GM19372 (cell line): ENCODE measurements at regions not wholly inside any gene's neighbourhood (a gene's known extent, or its start where the extent isn't known, plus 50 kb on each side); places are given as distances from the start of the nearest gene placed in this dataset.
"Not testable (repeated sequence)": the region's sequence is repeated elsewhere in the genome, so short reads cannot be mapped to it uniquely, and the experiment has no call there.

Source experiments
- ATAC-seq: cut with Tn5 transposase; IDR thresholded peaks from one replicate; pipeline ENCODE4 v1.9.1; 2021; ENCODE audit warnings: mild to moderate bottlenecking, low read depth, moderate library complexity; ENCODE audit not compliant: unreplicated experiment

DNA sequence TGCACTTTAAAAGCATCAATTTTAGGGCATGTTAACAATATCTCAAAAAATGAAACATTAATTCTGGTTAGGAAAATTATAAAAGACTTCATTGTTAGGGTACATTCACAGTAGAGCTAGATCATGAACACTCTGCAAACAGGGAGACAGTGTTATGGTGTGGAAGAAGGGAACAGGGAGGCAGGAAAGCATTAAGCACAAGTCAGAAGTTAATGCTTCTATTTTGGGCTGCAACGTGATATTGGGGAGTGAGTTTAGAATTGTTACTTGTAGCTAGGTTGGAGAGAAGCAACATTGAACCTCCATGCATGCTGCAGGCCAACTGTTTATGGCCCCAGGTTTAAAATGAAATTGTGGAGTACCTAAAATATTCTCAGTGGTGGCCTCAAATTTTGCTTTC lies 278.1 kb upstream of the NMUR2 start:
- ATAC-seq, result no peak

DNA sequence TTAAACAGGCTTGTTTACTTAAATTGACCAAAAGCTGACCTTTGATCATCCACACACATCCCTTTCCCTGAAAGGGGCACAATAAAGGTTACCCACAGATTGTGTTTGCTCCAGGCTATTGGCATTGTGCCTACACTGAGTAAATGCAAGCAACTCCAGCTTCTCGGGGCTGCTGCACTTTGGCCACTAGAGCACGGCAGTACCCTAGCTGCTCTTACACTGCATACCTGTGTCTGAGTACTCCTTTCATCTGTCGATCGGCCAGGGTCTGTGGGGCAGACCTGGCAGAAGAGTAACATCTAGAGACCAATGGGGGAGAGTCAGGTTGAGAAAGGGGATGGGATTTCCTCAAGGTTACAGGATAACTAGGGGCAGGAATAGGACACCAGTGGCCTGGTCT lies 281.9 kb upstream of the NMUR2 start:
- ATAC-seq, result no peak

DNA sequence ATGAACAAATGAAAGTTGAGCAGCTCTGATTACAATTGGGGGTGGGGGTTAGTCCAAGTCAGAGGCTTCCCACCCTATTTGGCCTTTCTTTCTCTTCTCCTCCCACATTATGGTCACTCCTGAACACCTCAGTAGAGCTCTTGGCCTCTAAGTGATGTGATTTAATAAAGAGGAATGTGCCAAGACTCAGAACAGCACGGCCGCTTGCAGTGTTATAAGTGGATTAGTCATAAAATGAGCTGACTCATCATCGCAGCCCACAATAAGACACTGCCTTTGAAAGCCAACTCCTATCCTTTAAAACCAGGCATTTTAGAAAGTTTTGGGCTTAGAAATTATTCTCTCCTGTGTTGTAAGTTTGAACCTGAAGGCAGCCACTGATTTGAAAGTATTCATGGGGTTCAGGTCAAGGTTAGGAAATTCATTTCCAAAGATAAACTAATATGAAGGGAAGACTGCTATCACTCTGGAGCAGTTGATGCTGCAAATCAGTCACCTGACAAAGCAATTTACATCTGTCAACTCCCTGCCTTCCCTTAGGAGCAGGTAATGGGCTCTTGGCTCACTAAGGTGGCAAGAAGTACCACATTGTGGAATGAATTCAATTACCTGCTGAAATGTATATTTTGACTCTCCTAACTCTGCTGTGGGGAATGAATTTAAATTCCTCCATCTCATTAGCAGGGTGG lies 283.6 kb upstream of the NMUR2 start:
- ATAC-seq, result no peak

DNA sequence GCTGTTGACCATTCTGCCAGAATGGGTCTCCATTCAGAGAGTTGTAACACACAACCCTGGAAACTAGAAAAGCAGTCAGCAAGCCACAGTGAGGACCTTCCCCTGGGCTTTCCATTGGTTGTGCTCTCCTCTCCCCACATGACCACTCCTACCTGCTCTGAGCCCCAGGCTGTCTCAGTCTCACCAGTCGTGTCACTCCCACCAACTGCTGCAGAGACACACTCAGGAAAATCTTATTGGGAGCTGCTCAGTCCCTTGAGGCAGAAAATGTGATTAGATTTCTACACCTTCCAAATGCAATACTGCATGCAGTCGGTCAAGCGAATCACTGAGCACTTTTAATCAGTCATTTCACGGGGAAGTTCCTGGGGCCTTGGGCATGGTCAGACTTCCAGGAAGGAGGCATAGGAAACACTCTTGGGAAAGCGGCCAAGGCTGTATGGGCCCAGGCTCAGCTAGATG lies 284.2 kb upstream of the NMUR2 start:
- no peak for ATAC-seq

DNA sequence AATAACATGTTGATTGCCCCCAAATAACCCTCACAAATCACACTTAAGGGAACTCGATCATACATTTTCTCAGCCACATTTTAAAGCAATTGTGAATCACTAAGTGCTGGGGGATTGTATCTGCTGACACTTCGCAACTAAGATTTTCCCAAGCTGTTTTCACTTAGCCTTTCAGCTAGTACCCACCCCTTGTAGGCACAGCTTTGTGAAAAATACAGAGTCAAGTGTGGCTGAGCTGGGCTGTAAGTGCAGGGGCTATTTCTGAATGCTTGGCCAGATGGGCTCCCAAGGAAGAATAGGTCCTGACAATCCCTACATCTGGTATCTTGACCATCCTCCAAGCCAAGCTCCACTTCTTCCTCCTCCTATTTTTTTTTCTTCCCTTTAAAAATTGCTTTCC lies 289.2 kb upstream of the NMUR2 start:
- ATAC-seq, result no peak

DNA sequence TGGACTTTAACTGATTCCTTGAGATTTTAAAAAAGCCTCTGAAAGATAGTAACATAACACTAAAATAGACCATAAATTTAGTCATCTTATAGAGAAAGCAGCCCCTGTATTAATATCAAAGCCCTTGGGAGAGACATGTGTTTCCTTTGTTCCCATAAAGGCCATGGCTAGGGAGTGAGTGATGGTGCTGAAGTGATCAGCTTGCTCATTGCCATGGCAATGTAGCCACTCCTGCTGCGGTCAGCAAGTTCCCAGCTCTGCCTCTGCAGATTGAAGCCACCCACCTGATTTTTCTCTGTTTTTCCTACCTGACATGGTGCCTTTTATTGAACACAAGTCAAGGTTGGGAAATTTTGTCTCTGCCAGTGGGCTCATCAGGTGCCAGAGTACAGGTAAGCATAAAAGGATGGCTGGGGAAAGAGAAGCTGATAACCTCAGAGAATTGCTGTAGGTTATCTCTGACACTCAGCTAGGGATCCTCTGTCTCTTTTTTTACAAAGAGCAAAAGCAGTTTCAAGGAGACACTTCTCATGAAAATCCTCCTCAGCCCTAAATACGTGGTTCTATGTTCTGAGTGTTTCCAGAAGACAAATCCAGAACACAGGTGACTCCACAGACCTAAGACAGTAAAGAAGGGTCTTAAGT lies 296.3 kb upstream of the NMUR2 start:
- no peak for ATAC-seq

DNA sequence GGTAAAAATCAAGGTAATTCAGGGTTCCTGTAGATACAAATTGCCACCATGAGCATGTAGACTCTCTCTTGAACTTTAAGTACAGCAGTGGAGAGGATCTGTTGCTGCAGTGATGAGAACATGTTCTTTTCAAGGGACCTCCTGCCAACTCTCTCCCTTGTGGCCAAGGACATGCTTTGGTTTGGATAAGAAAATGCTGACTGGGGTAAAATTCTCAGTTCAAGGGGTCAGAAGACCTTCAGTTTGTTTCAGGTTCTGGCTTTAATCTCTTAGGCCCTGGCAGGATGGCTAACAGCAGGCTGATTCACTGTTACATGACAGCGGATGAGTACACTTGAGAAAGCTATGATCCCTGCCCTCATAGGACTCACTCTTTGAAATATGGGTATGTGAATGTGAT lies 299.2 kb upstream of the NMUR2 start:
- no peak for ATAC-seq

DNA sequence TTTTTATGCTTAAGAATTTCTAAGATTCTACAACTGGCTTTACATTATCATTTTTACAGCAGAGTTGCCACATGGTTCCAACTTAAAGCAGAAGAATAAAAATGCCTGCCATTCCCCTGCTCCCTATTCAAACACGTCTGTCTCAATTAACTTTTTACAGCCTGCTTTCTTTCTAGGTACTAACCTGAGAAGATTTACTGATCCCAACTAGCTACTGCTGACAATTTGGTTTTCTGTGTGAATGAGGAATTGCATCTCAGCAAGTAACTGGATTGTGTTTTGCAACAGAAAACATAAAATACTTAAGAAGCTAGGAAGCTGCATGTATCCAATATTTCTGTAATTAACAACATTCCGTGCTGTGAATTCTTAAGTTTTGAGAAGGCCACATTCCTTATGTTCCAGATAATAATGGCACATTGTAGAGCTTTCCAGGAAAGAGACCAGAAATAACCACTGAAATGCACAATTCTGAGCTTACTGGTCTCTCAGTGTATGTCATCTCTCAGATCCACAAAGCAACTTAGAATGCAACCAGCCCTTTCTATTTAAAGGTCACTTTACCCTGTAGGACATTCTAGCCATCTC lies 306.8 kb upstream of the NMUR2 start:
- ATAC-seq, result no peak

DNA sequence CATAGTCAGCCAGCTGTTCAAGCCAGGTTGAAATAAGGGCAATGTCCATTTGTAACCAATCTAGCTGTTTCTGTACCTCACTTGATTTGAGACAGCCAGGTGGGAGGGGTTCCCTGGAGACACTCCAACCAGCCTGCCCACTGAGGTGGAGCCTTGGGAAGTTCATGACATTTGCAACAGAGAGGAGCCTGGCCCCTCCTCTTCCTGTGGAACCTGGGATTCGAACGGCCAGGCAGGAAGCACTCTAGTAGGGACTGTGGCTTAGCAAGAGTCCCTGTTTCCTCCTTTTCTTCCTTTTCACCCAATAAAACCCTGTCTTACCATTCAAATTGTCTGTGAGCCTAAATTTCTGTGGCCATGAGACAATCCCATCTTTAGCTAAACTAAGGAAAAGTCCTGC lies 312.3 kb upstream of the NMUR2 start:
- no peak for ATAC-seq

DNA sequence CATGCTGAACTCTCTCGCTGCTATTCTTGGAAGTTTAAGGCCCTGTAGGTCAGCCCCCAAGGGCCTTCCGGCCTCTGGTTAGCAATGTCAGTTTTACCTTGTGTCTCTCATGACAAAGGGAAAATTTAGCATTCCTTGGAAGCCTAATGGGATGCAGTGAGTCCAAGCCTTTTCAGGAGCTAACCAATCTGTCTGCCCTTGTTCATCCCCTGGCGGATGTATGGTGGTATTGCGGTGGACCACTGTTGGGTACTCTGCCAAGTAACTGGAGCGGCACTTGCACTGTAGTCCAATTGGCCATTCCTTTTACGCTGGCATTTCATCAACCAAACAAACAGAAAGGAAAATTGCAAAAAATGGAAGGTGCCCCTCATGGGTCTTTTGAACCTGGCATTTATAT lies 318.4 kb upstream of the NMUR2 start:
- ATAC-seq, result no peak

DNA sequence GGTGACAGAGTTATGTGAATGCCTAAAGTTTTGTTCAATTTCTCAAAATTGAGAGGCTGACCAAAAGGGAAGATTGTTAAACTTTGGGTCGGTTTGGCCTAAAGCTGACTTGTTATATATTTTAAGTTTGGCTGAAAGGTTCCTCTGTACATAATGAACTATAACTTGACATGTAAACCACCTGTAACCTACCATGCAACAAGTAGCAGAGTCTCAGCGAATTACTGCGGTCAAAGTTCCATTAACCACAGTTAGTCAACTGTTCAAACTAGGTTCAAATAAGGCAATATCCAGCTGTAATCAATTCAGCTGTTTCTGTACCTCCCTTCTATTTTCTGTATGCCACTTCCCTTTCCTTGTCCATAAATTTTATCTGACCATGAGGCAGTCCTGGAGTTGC lies 325.1 kb upstream of the NMUR2 start:
- ATAC-seq, result no peak

DNA sequence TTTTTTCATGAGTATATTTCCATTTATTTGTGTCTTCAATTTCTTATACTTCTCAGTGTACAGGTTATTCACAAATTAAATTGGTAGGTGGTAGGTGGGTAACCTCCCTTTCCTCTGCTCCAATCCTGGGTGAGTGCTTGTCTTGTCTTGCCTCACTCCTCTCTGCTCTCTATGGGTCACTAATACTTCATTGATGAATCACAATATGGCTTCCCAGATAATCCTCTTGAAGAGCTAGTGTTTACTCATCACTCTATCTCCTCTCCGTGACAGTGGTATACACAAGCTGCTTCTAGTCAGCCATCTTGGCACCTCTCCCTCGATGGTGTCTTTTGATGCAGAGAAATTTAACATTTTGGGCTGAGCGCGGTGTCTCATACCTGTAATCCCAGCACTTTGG lies 331.8 kb upstream of the NMUR2 start:
- ATAC-seq, result no peak

DNA sequence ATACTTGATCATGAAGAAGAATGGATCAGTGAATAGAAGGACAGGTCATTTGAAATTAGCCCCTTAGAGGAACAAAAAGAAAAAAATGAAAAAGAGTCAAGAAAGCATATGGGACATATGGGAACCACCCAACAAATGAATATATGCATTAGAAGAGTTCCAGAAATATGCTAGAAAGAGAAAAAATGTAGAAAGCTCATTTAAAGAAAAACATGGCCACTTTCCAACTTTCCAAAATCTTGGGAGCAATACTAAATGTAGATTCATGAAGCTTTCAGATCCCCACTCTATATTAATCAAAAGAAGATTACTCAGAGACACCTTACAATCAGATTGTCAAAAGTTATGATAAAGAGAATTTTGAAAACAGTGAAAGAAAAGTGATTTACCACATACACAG lies 334.8 kb upstream of the NMUR2 start:
- ATAC-seq, result no peak

DNA sequence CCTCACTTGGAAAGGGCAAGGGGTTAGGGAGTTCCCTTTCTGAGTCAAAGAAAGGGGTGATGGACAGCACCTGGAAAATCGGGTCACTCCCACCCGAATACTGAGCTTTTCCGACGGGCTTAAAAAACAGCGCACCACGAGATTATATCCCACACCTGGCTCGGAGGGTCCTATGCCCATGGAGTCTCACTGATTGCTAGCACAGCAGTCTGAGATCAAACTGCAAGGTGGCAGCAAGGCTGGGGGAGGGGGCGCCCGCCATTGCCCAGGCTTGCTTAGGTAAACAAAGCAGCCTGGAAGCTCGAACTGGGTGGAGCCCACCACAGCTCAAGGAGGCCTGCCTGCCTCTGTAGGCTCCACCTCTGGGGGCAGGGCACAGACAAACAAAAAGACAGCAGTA lies 336.0 kb upstream of the NMUR2 start:
- ATAC-seq, result not testable (repeated sequence)

DNA sequence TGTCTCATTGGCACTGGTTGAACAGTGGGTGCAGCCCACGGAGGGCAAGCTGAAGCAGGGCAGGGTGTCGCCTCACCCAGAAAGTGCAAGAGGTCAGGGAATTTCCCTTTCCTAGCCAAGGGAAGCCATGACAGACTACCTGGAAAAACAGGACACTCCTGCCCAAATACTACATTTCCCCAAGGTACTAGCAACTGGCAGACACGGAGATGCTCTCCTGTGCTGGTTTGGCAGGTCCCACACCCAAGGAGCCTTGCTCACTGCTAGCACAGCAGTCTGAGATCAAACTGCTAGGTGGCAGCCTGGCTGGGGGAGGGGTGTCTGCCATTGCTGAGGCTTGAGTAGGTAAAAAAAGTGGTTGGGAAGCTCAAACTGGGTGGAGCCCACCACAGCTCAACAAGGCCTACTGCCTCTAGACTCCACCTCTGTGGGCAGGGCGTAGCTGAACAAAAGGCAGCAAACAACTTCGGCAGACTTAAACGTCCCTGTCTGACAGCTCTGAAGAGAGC lies 382.7 kb upstream of the NMUR2 start:
- not testable (repeated sequence) for ATAC-seq

DNA sequence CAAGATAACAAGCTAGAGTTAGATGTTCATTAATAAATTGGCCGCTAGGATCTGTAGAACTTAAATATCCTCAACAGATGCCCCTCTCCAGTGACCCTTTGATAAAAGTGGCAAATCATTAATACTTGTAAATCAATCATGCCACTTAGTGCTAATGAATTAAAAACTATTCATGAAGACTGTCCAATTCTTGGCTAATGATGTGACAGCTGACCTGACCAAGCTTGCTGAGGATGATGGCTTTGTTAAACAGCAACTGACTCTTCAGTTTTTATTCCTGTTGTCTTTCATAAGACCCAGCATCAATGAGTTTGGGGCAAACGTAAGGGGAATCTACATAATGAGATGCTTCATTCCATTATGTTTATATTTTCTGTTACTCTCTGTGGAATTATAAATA lies 396.8 kb upstream of the NMUR2 start:
- ATAC-seq, result no peak

DNA sequence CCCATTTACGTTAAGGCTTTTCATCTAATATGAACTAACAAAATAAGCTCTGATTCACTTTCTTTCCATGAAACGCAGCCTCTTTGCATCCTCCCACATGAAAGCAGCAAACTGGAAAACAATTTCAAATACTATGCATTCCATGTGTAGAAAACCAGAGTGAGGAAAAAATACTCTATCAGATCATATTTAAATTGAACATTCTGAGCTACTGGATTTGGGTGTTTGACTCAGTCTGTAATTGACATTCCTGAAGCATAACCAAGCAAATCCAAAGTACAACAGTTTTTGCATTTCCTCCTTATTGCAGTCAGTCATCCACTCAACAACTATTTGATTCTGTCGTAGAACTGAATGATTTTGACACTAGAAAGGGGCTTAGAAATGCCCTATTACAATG lies 399.1 kb upstream of the NMUR2 start:
- no peak for ATAC-seq

DNA sequence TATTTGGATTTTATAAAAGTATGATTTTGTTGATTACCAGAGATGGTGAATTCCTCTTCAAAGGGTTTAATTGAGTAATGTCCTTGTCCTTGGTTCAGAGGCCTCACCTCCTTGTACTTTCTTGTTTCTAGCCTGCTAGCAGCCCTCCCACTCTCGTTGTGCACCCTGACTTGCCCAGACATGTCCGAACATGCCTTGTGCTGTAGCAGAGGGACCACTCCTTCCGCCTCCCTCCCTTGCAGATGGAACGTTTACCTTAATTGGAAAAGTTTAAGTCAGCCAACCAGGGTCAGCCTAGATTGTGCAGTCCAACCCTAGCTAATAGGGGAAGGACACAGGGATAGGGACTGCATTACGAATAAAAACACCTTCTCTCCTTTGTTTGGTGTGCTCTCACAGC lies 406.9 kb upstream of the NMUR2 start:
- ATAC-seq, result no peak

DNA sequence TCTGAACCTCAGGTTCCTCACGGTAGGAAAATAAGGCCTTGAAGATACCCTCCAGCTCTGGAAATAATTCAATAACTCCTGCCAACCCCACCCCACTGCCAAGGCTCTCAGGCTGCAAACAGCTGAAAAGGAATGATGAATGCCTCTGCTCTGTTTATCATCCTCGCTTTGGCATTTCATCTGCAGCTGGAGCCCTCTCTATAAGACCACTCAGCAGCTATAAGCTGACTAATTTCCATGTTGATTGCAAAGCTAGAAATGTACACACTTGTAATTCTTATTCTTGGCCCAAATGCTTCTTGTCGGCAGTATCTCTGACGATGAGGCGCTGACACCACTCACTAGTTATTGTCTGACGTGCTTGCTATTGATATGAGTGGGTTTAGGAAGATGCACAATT lies 408.4 kb upstream of the NMUR2 start:
- no peak for ATAC-seq

DNA sequence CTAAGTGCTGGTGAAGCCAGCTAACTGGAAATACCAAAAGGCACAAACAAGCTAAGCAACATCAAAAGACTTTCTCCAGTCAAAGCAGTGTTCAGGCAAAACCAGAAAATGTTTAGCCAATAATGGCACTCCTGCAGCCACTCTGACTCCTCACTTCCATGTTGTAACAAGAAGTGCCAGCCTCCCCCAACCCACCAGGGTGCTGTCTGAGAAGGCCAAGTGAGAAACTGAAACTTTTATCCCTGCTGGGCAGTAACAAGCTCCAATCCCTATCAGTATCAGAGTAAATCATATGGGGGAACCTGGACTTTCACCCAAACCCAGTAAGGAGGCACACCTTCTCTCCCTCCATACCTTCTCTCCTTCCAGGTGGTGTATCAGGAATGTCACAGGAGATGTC lies 414.8 kb upstream of the NMUR2 start:
- ATAC-seq, result no peak

DNA sequence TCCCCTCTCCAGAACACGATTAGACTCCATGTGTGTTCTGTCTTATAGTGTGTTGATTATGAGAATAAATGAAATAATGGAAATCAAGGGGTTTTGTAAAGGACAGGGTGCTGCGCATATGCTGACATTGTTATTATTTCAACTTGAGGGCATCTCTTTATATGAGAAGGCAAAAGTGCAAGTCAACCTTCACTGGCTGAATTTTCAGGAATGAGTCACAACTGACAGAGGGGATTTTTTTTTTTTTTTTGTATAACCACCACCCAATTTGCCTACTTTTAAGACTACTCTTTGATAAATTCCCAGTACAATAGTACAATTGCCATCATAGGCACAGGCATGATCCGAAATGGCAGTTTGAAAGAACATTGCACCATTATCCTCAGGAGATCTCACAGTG lies 419.2 kb upstream of the NMUR2 start:
- no peak for ATAC-seq

DNA sequence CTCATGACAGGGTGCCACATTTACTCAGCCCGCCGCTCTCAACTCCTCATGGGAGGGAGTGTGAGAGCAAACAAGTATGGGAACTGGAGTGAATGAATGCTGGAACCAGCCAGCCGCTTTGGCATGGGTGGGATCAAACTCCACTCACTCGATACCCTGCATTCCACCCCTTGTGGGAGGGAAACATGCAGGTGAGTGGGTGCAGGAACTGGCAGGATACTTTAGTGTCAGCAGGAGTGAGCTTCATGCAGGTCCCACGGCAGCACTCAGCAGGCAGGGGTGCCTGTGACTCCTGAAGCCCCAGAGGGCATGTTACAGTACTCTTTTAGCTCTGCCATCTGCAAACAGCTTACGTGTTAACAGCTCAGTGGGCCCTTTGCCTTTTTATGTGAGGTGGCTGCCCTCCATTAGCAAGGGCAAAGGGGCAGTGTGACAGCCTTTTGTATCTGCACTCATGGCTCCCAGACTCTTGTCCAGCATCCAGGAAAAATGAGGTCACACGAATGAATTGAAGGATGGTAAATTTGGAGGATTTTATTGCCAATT lies 433.2 kb upstream of the NMUR2 start:
- no peak for ATAC-seq
